T1000 (cell line): ENCODE measurements at regions not wholly inside any gene's neighbourhood (a gene's known extent, or its start where the extent isn't known, plus 50 kb on each side); places are given as distances from the start of the nearest gene placed in this dataset.

ENCODE experiments used
- DNase-seq: peaks from one replicate; lab custom pipeline; 2025; ENCODE audit warnings: mixed read lengths; lab: John Stamatoyannopoulos, UW

- DNase-seq = no peak
Measured at GRCh38 chr10:98332623-98333269, 64.8 kb upstream of the LOXL4 start.

- no peak for DNase-seq
Measured at GRCh38 chr10:98331885-98332284, 63.9 kb upstream of the LOXL4 start.

- DNase-seq = no peak
Measured at GRCh38 chr10:98330987-98331386, 63.0 kb upstream of the LOXL4 start.

GRCh38 chr10:98328640-98329039 is 60.6 kb upstream of the LOXL4 start:
- no peak for DNase-seq

GRCh38 chr10:98328163-98328562 is 60.2 kb upstream of the LOXL4 start:
- DNase-seq = no peak

- no peak for DNase-seq
Measured at GRCh38 chr10:98326621-98327027, 58.6 kb upstream of the LOXL4 start.

- peak; percentile 93 for DNase-seq
Measured at GRCh38 chr10:98323221-98324164, 55.5 kb upstream of the LOXL4 start.

- DNase-seq = no peak
Measured at GRCh38 chr10:98321186-98321780, 53.3 kb upstream of the LOXL4 start.

- DNase-seq = no peak
Measured at GRCh38 chr10:98320486-98321185, 52.6 kb upstream of the LOXL4 start.

GRCh38 chr10:98318861-98319260 is 50.9 kb upstream of the LOXL4 start:
- DNase-seq = no peak
